ENCODE measurements at regions not wholly inside any gene's neighbourhood (a gene's known extent, or its start where the extent isn't known, plus 50 kb on each side); places are given as distances from the start of the nearest gene placed in this dataset.

GRCh38 chr2:210844016-210844415 lies 287.6 kb downstream of the CPS1 start:
- no peaks in the 10 kb centered on the region for H3K9me3 Mint-ChIP-seq
- ATAC-seq (ENCODE audit: low read depth) (no peak), DNase-seq (no peak)
- no peak overlapping the region for H3K27ac Mint-ChIP-seq
- intact Hi-C loops (cut with micrococcal nuclease): no loop called here
- CTCF ChIA-PET: no interaction called here
- H3K27me3 Mint-ChIP-seq: no peaks in the 10 kb centered on the region
- TF ChIP-seq, protein P1, sequence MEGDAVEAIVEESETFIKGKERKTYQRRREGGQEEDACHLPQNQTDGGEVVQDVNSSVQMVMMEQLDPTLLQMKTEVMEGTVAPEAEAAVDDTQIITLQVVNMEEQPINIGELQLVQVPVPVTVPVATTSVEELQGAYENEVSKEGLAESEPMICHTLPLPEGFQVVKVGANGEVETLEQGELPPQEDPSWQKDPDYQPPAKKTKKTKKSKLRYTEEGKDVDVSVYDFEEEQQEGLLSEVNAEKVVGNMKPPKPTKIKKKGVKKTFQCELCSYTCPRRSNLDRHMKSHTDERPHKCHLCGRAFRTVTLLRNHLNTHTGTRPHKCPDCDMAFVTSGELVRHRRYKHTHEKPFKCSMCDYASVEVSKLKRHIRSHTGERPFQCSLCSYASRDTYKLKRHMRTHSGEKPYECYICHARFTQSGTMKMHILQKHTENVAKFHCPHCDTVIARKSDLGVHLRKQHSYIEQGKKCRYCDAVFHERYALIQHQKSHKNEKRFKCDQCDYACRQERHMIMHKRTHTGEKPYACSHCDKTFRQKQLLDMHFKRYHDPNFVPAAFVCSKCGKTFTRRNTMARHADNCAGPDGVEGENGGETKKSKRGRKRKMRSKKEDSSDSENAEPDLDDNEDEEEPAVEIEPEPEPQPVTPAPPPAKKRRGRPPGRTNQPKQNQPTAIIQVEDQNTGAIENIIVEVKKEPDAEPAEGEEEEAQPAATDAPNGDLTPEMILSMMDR (IDR thresholded peaks at IDR 0.05): no peak
- POLR2A ChIA-PET: no interaction called here
- H3K36me3 Mint-ChIP-seq (ENCODE audit: low read depth): no peaks in the 10 kb centered on the region
- H3K4me1 Mint-ChIP-seq: no peaks in the 10 kb centered on the region
- no peak overlapping the region for H3K4me3 Mint-ChIP-seq

GRCh38 chr2:210859314-210859713 lies 302.9 kb downstream of the CPS1 start:
- intact Hi-C loops (cut with micrococcal nuclease): no loop called here
- H3K27ac Mint-ChIP-seq: no peak overlapping the region
- TF ChIP-seq, protein P1 (IDR thresholded peaks at IDR 0.05): no peak
- H3K4me1 Mint-ChIP-seq: no peaks in the 10 kb centered on the region
- no peaks in the 10 kb centered on the region for H3K36me3 Mint-ChIP-seq (ENCODE audit: low read depth)
- ChIA-PET POLR2A (no interaction called here), CTCF (no interaction called here)
- DNase-seq (no peak), ATAC-seq (ENCODE audit: low read depth) (no peak)
- H3K27me3 Mint-ChIP-seq: no peaks in the 10 kb centered on the region
- no peaks in the 10 kb centered on the region for H3K9me3 Mint-ChIP-seq
- no peak overlapping the region for H3K4me3 Mint-ChIP-seq

GRCh38 chr2:210860276-210860675 lies 303.9 kb downstream of the CPS1 start:
- CTCF ChIA-PET: no interaction called here
- Mint-ChIP-seq H3K36me3 (ENCODE audit: low read depth) (no peaks in the 10 kb centered on the region), H3K27ac (no peak overlapping the region), H3K4me3 (no peak overlapping the region), H3K27me3 (no peaks in the 10 kb centered on the region), H3K4me1 (no peaks in the 10 kb centered on the region), H3K9me3 (no peaks in the 10 kb centered on the region)
- POLR2A ChIA-PET: no interaction called here
- TF ChIP-seq, protein P1 (IDR thresholded peaks at IDR 0.05): no peak
- ATAC-seq (ENCODE audit: low read depth) (no peak), DNase-seq (no peak)
- intact Hi-C loops (cut with micrococcal nuclease): no loop called here

DNA sequence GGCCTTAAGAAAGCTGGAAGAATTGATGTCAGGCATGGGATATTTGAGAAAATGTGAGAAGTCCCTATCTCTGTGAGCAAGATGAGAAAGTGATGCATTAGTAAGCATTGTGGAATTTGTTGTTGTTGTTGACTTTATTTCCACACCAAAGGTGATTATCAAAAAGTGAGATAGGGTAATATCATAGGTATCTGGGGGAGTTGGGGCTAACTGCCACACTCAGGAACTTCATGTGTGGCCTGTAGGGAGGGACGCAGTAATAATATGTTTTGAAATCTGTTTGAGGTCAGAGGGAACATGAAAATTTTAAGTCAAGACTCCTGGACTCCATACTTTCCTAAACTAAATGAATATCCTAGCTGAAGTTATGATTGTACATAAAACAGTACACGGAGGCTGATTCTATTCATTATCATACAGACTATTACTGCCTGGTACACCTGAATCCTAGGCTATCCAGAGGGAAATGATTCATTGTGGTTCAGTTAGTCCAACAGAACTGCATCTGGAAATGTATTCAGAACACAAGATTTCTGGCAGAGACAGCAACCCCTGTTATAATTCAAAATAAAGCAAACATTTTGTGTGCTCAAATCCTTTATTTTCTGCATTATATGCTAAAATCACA lies 304.8 kb downstream of the CPS1 start:
- H3K36me3 Mint-ChIP-seq (ENCODE audit: low read depth): no peaks in the 10 kb centered on the region
- no peaks in the 10 kb centered on the region for H3K4me1 Mint-ChIP-seq
- no peak overlapping the region for H3K4me3 Mint-ChIP-seq
- H3K27me3 Mint-ChIP-seq: no peaks in the 10 kb centered on the region
- no peak overlapping the region for H3K27ac Mint-ChIP-seq
- POLR2A ChIA-PET: no interaction called here
- CTCF ChIA-PET: no interaction called here
- DNase-seq (no peak), ATAC-seq (ENCODE audit: low read depth) (no peak)
- H3K9me3 Mint-ChIP-seq: no peaks in the 10 kb centered on the region
- TF ChIP-seq, protein P1 (IDR thresholded peaks at IDR 0.05): no peak
- intact Hi-C loops (cut with micrococcal nuclease): no loop called here

- ChIA-PET POLR2A (no interaction called here), CTCF (no interaction called here)
- intact Hi-C loops (cut with micrococcal nuclease): no loop called here
- Mint-ChIP-seq H3K27me3 (no peaks in the 10 kb centered on the region), H3K9me3 (no peaks in the 10 kb centered on the region), H3K36me3 (ENCODE audit: low read depth) (no peaks in the 10 kb centered on the region), H3K4me1 (no peaks in the 10 kb centered on the region), H3K4me3 (no peak overlapping the region), H3K27ac (no peak overlapping the region)
- ATAC-seq (ENCODE audit: low read depth) (no peak), DNase-seq (no peak)
- TF ChIP-seq, protein P1 (IDR thresholded peaks at IDR 0.05): no peak
These were observed 306.1 kb downstream of the CPS1 start for GRCh38 chr2:210862283-210863065.

Data from activated B cell treated with CpG ODN at 0.5 μM for 24 hours (primary cell).